ENCODE measurements at regions not wholly inside any gene's neighbourhood (a gene's known extent, or its start where the extent isn't known, plus 50 kb on each side); places are given as distances from the start of the nearest gene placed in this dataset.

DNA sequence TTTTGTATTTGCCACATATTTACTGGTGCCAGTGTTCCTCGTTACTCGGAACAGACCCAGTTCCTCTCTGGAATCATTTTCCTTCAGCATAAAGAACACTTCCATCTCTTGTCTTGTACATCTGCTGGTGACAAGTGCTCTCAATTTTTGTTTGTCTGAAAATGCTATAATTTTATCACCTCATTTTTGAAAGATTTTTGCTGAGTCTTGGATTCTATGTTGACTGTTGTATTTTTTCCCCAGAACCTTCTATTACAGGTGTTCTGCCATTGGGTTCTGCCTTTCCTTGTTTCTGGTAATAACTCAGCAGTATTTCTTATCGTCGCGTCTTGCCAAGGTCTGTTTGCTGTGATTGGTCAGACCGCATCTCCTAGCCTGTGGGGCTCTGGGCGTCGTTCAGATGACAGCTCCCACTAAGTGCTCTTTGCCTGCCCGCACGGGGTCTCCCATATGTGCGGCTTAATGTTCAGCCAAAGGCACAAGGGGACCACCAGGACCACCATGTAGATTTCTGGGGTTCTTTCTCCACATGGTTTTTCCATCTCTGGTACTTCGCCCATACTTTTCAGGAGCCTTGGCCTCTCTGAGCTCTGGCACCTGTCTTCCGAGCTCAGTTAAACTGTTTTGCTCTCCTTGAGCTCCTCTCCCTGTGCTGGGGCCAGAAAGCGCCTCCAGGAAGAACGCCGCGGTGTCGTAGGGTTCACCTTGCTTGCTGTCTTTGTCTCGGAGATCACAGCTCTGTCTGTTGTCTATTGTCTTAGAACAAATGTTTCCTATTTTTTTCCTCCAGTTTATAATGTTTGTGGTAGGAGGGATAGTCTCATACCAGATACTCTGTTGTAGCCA lies 80.0 kb downstream of the METRNL start:
- Histone ChIP-seq H3K4me1 (ENCODE audit: control insufficient read depth in 2 of 2, insufficient read depth in 2 of 2, low read length in 2 of 2) (no peaks in the 10 kb centered on the region), H3K9me3 (ENCODE audit: control insufficient read depth in 2 of 3, low read length in 3 of 3) (no peaks in the 10 kb centered on the region), H3K27me3 (ENCODE audit: control insufficient read depth in 2 of 2, insufficient read depth in 2 of 2, low read length in 2 of 2) (no peaks in the 10 kb centered on the region), H3K36me3 (ENCODE audit: control insufficient read depth in 2 of 3, insufficient read depth in 3 of 3, low read length in 3 of 3) (no peaks in the 10 kb centered on the region), H3K4me3 (ENCODE audit: low read length) (no peak overlapping the region), H3K27ac (ENCODE audit: low read depth, low read length) (no peak overlapping the region)
- ChIA-PET POLR2A (no interaction called here), CTCF (no interaction called here)
- Mint-ChIP-seq H3K27ac (no peak overlapping the region), H3K4me3 (no peak overlapping the region), H3K36me3 (no peaks in the 10 kb centered on the region), H3K9me3 (no peaks in the 10 kb centered on the region), H3K4me1 (peaks cover 0 to 6% (median 3%) of the 10 kb centered on the region in 7 donors), H3K27me3 (peaks cover 4 to 50% (median 12%) of the 10 kb centered on the region in 5 donors)
- ATAC-seq (no peak), DNase-seq (no peak)
- intact Hi-C loops (cut with micrococcal nuclease) = no loop called here

DNA sequence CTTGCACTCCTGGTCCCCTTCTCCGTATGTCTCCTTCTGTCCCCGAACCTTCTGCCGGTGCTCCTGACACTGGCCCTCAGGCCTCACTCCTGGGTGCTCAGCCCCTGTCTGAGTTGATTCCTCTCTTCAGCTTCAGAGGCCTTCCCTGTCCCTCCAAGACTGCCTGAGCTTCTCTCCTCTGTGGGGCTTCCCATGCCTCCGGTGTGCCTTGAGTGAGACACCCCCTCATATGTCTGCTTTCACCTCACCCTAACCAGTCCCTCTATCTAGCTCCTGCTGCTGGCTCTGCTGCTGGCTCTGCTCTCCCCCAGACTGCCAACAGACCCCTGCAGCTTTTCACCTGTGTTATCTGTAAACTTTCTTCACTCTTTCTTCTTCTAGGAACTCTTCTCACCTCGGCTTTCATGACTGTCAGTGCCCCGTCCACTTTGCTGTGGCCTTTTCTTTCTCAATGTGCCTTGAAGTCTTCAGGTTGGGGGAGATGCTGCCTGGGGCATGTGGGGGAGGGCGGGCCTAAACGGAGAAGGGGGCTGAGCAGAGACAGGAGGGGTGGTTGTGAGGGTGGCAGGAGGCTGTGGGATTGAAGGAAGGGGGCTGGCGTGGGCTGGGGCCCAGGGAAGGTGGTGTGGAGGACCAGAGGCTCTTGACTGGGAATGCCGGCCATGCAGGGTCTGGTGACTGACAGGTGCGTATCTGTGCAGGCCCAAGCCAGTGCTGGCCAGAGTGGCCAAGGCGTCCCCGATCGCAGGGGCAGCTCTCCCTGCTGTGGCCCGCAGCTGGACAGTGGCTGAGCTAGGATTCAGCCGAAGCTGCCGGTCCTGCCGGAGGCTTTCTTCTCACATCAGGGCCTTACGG lies 81.3 kb downstream of the METRNL start:
- Histone ChIP-seq H3K27ac (ENCODE audit: low read depth, low read length) (no peak overlapping the region), H3K36me3 (ENCODE audit: control insufficient read depth in 2 of 3, insufficient read depth in 3 of 3, low read length in 3 of 3) (no peaks in the 10 kb centered on the region), H3K4me1 (ENCODE audit: control insufficient read depth in 2 of 2, insufficient read depth in 2 of 2, low read length in 2 of 2) (no peaks in the 10 kb centered on the region), H3K27me3 (ENCODE audit: control insufficient read depth in 2 of 2, insufficient read depth in 2 of 2, low read length in 2 of 2) (no peaks in the 10 kb centered on the region), H3K9me3 (ENCODE audit: control insufficient read depth in 2 of 3, low read length in 3 of 3) (no peaks in the 10 kb centered on the region), H3K4me3 (ENCODE audit: low read length) (no peak overlapping the region)
- Mint-ChIP-seq H3K4me3 (no peak overlapping the region), H3K36me3 (no peaks in the 10 kb centered on the region), H3K27ac (no peak overlapping the region), H3K9me3 (peaks cover 0 to 4% (median 0%) of the 10 kb centered on the region in 11 donors), H3K27me3 (peaks cover 0 to 58% (median 16%) of the 10 kb centered on the region in 5 donors), H3K4me1 (peaks cover 0 to 2% (median 0%) of the 10 kb centered on the region in 7 donors)
- no peak for DNase-seq
- ChIA-PET POLR2A (no interaction called here), CTCF (no interaction called here)
- no peak for ATAC-seq
- intact Hi-C loops (cut with micrococcal nuclease) = no loop called here

- ATAC-seq = no peak
- Histone ChIP-seq H3K4me3 (ENCODE audit: low read length) (no peak overlapping the region), H3K27ac (ENCODE audit: low read depth, low read length) (no peak overlapping the region), H3K36me3 (ENCODE audit: control insufficient read depth in 2 of 3, insufficient read depth in 3 of 3, low read length in 3 of 3) (no peaks in the 10 kb centered on the region), H3K27me3 (ENCODE audit: control insufficient read depth in 2 of 2, insufficient read depth in 2 of 2, low read length in 2 of 2) (no peaks in the 10 kb centered on the region), H3K9me3 (ENCODE audit: control insufficient read depth in 2 of 3, low read length in 3 of 3) (no peaks in the 10 kb centered on the region), H3K4me1 (ENCODE audit: control insufficient read depth in 2 of 2, insufficient read depth in 2 of 2, low read length in 2 of 2) (no peaks in the 10 kb centered on the region)
- ChIA-PET CTCF (interaction anchor here (0.6 kb wide), 1 partner anchor 558 kb away, joined by 3 read pairs; no protein-coding TSS in a partner anchor), POLR2A (no interaction called here)
- Mint-ChIP-seq H3K4me1 (no peaks in the 10 kb centered on the region), H3K9me3 (peaks cover 0 to 6% (median 0%) of the 10 kb centered on the region in 11 donors), H3K36me3 (no peaks in the 10 kb centered on the region), H3K27ac (no peak overlapping the region), H3K4me3 (no peak overlapping the region), H3K27me3 (peaks cover 0 to 55% (median 16%) of the 10 kb centered on the region in 5 donors)
- no peak for DNase-seq
- intact Hi-C loops (cut with micrococcal nuclease) = no loop called here
Observed at GRCh38 chr17:83161298-83162034, 82.1 kb downstream of the METRNL start.

DNA sequence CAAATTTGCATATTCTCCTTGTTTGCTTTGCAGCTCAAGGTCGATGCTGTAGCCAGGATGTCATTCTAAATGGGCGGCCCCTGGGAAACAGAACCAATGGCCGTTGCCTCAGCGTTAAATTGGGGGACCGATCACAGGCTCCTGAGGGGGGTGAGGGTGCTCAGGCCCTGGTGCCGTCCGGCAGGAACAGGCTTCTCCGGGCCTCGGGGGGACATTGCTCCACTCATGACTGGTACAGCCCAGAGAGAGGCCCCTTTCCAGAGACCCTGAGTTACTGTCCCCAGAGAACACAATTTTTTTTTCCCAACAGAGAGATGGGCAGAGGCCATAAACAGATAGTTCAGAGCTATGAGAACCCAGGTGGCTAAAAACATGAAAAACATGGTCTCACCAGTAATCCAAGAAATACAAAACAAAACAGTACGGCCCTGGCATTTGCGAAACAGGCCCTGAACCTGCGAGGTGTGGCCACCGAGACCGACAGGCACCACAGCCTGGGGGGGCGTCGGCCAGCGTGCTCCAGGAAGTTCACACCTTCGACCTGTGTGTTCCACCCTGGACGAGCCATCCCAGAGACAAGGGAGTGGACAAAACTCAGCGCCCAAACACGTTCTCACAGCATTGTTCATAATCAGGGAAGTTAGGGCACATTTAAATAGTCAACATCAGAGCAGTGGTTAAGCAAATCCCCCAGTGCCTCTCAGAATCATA lies 82.8 kb downstream of the METRNL start:
- Mint-ChIP-seq H3K9me3 (peaks cover 3 to 11% (median 5%) of the 10 kb centered on the region in 11 donors), H3K27ac (no peak overlapping the region), H3K36me3 (peaks cover 0 to 5% (median 5%) of the 10 kb centered on the region in 5 donors), H3K4me1 (no peaks in the 10 kb centered on the region), H3K4me3 (no peak overlapping the region), H3K27me3 (peaks cover 5 to 60% (median 22%) of the 10 kb centered on the region in 5 donors)
- CTCF ChIA-PET = interaction anchor here (0.6 kb wide), 1 partner anchor 559 kb away, joined by 3 read pairs; no protein-coding TSS in a partner anchor
- intact Hi-C loops (cut with micrococcal nuclease) = no loop called here
- POLR2A ChIA-PET = no interaction called here
- no peak for DNase-seq
- H3K4me3 ChIP-seq (ENCODE audit: low read length) = no peak overlapping the region
- no peaks in the 10 kb centered on the region for H3K4me1 ChIP-seq (ENCODE audit: control insufficient read depth in 2 of 2, insufficient read depth in 2 of 2, low read length in 2 of 2)
- no peak overlapping the region for H3K27ac ChIP-seq (ENCODE audit: low read depth, low read length)
- peaks cover 0 to 4% (median 0%) of the 10 kb centered on the region in 3 experiments for H3K9me3 ChIP-seq (ENCODE audit: control insufficient read depth in 2 of 3, low read length in 3 of 3)
- H3K36me3 ChIP-seq (ENCODE audit: control insufficient read depth in 2 of 3, insufficient read depth in 3 of 3, low read length in 3 of 3) = no peaks in the 10 kb centered on the region
- ATAC-seq = no peak
- no peaks in the 10 kb centered on the region for H3K27me3 ChIP-seq (ENCODE audit: control insufficient read depth in 2 of 2, insufficient read depth in 2 of 2, low read length in 2 of 2)

DNA sequence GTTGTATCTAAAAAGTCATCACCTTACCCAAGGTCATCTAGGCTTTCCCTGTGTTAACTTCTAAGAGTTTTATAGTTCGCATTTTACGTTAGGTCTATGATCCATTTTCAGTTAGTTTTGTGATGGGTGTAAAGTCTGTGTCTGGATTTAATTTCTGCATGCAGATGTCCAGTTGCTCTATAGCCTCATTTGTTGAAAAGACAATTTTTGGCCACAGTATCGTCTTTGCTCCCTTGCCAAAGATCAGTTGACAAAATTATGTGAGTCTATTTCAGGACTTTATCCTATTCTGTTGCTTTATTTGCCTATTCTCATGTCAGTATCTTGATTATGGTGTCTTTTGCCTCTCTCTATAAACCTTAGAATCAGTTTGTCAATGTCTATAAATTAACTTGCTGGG lies 85.1 kb downstream of the METRNL start:
- intact Hi-C loops (cut with micrococcal nuclease) = no loop called here
- Histone ChIP-seq H3K4me1 (ENCODE audit: control insufficient read depth in 2 of 2, insufficient read depth in 2 of 2, low read length in 2 of 2) (no peaks in the 10 kb centered on the region), H3K36me3 (ENCODE audit: control insufficient read depth in 2 of 3, insufficient read depth in 3 of 3, low read length in 3 of 3) (no peaks in the 10 kb centered on the region), H3K27me3 (ENCODE audit: control insufficient read depth in 2 of 2, insufficient read depth in 2 of 2, low read length in 2 of 2) (no peaks in the 10 kb centered on the region), H3K27ac (ENCODE audit: low read depth, low read length) (no peak overlapping the region), H3K9me3 (ENCODE audit: control insufficient read depth in 2 of 3, low read length in 3 of 3) (peaks cover 0 to 7% (median 0%) of the 10 kb centered on the region in 3 experiments), H3K4me3 (ENCODE audit: low read length) (no peak overlapping the region)
- Mint-ChIP-seq H3K4me3 (no peak overlapping the region), H3K4me1 (peaks cover 0 to 2% (median 0%) of the 10 kb centered on the region in 7 donors), H3K27me3 (peaks cover 10 to 64% (median 30%) of the 10 kb centered on the region in 5 donors), H3K27ac (no peak overlapping the region), H3K36me3 (peaks cover 0 to 10% (median 5%) of the 10 kb centered on the region in 5 donors), H3K9me3 (peaks cover 3 to 25% (median 9%) of the 10 kb centered on the region in 11 donors)
- POLR2A ChIA-PET = no interaction called here
- ATAC-seq = no peak
- CTCF ChIA-PET = no interaction called here
- no peak for DNase-seq
